GM23338 (cell line): ENCODE measurements at regions not wholly inside any gene's neighbourhood (a gene's known extent, or its start where the extent isn't known, plus 50 kb on each side); places are given as distances from the start of the nearest gene placed in this dataset.

Experiments
- CREB1 ChIP-seq: fragments of 250-450 bp; sonication (Bioruptor Pico); IDR thresholded peaks from 2 replicates; pipeline ENCODE4 v1.5.0; 2020; ENCODE audit warnings: low read depth, mild to moderate bottlenecking, moderate library complexity
- CTCF ChIP-seq, 2 experiments: fragments of 200-600 bp in 1 of 2; sonication (generic) in 1 of 2; conservative IDR thresholded peaks; 2 replicates each; pipeline versions ENCODE4 v1.5.1 to v1.6.1; 2016 to 2017; ENCODE audit warnings: antibody characterized with exemption in 2 of 2, low read depth in 2 of 2, mild to moderate bottlenecking in 2 of 2, moderate library complexity in 1 of 2
- EZH2 ChIP-seq: fragments of 200-600 bp; sonication (generic); IDR thresholded peaks from one replicate; pipeline ENCODE4 v1.8.0; 2017; ENCODE audit warnings: antibody characterized with exemption, mild to moderate bottlenecking, low read depth; ENCODE audit not compliant: unreplicated experiment
- EZH2phosphoT487 ChIP-seq: fragments of 200-600 bp; sonication (generic); IDR thresholded peaks from one replicate; pipeline ENCODE4 v1.8.1; 2018; ENCODE audit warnings: antibody characterized with exemption; ENCODE audit not compliant: unreplicated experiment
- POLR2AphosphoS5 ChIP-seq: IDR thresholded peaks from 2 replicates; pipeline ENCODE4 v1.6.1; 2016; ENCODE audit warnings: antibody characterized with exemption, low read depth
- STAT1 ChIP-seq: IDR thresholded peaks from one replicate; pipeline ENCODE4 v1.6.1; 2016; ENCODE audit warnings: antibody characterized with exemption; ENCODE audit not compliant: unreplicated experiment

DNA sequence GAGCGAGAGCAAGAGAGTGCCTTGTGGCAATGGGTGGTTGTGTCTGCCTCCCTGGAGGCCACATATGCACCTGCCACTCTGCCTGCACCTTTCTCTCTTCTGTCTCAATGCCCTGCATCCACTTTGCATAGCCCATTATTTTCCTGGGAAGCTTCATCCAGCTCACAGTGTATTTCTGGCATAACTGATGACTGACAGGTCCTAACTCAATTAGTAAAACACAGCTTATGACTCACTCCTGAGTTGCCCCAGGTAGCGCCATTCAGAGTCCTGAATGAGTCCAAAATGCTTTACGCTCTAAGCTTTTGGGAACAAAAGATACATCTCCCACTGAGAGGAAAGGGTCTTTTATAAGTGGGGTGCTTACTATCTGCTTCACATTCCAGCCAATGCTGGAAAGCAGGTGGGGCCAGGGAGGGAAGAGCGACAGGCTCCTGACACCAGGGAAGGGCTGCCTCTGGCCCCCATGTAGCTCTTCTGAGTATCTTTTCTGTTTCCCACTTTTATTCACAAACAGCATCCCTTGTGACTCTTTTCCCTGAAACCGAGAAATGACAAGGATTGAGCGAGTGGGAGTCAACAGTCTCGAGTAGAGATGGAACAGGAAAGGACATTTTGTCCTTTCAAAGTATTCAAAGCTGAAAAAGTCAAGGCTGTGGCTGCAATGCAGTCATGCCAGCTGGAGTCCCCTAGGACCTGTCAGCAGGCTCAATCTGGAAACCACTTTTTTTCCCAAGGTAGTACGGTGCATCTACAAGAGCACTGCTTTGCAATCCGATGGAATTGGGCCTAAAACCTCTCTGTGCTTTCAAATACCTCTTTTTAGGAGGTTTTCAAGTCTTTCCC is 479.3 kb upstream of the PODXL start:
- TF ChIP-seq CTCF (conservative IDR thresholded peaks at IDR 0.05; ENCODE audit: low read depth in 2 of 2) = no peak
- TF ChIP-seq STAT1 = no peak
- no peak for TF ChIP-seq CREB1 (CRISPR knock-in tag)
- TF ChIP-seq POLR2AphosphoS5 = no peak
- no peak for TF ChIP-seq EZH2
- TF ChIP-seq EZH2phosphoT487 = no peak
